HG03575 (cell line): ENCODE measurements at regions not wholly inside any gene's neighbourhood (a gene's known extent, or its start where the extent isn't known, plus 50 kb on each side); places are given as distances from the start of the nearest gene placed in this dataset.
"Not testable (repeated sequence)": the region's sequence is repeated elsewhere in the genome, so short reads cannot be mapped to it uniquely, and the experiment has no call there.

Experiments used
- ATAC-seq: cut with Tn5 transposase; IDR thresholded peaks from one replicate; pipeline ENCODE4 v1.9.1; 2021; ENCODE audit not compliant: unreplicated experiment, insufficient number of reproducible peaks, low FRiP score; ENCODE audit errors: extremely low read depth

DNA sequence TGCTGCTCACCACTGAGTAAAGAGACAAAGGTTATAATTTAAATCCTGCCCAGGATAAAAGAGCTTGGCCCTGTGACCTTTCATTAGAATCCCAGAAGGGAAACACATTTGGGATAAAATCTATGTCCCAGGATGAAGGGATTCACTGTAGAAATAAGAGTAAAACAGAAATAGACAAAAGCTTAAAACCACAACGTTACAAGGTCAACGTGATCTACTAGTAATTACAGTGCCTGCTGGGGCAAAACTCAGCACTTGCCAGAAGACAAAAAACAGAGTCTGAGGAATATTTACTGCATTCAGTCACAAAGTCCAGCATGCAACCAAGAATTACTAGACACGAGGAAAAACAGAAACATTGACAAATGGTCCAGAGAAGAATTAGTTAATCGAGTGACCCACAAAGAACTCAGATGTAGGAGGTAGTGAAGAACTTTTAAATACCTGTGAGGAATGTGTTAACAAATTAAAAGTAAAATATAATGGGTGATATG, 982.3 kb downstream of the GATA3 start:
- ATAC-seq: no peak

- no peak for ATAC-seq
Observed at GRCh38 chr10:9038146-9038714, 983.7 kb downstream of the GATA3 start.

GRCh38 chr10:9043466-9043865, 989.0 kb downstream of the GATA3 start:
- ATAC-seq: no peak

GRCh38 chr10:9045311-9045710, 990.8 kb downstream of the GATA3 start:
- ATAC-seq: no peak

DNA sequence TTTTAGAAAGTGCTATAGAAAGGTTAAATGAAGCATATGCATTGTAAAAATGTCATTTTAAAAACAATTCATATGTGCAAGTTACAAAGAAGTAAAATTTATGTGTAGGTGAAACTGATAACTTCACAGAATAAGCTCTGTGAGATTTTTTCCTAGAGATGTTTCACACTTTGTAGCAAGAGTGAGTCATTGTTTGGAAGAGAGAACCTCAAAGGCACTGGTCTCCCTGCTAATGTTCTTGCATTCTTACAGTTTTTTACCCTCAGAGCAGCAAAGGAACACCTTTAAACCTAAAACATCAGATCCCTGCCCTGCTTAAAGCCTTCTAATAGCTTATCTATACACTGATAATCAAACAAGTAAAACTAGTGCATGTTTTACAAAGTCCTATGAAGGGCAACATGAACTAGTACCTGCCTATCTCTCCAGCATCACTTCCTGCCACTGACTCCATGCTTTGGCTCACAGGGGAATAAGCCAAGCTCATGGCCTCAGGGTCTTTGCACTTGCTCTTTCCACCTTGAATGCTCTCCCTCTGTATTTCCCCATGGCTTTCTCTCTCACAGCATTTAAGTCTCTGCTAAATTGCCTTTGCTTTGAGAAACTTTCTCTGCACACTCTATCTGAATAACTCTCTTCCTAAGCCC, 997.0 kb downstream of the GATA3 start:
- ATAC-seq: no peak

GRCh38 chr10:9052767-9053166, 998.3 kb downstream of the GATA3 start:
- no peak for ATAC-seq

DNA sequence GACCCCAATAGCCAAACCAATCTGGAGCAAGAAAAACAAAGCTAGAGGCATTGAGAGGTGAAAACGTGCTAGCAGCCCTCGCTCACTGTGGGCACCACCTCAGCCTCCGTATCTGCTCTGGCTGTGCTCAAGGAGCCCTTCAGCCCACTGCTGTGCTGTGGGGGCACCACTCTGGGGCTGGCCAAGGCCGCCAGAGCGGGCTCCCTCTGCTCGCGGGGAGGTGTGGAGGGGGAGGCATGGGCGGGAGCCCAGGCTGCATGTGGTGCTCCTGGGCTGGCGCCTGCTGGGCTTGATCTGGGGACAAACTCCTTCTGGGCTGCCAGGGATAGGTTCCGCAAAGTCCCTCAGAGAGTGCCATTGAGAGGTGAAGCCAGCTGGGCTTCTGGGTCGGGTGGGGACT, 1002.0 kb downstream of the GATA3 start:
- ATAC-seq: no peak

DNA sequence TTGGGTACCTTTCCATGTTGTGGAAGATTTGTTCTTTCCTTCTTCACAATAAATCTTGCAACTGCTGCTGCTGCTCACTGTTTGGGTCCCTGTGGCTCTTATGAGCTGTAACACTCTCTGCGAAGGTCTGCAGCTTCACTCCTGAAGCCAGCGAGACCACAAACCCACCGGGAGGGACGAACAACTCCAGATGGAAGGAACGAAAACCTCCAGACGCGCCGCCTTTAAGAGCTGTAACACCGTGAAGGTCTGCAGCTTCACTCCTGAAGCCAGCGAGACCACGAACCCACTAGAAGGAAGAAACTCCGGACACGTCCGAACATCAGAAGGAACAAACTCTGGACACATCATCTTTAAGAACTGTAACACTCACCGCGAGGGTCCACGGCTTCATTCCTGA, 1002.8 kb downstream of the GATA3 start:
- not testable (repeated sequence) for ATAC-seq

GRCh38 chr10:9060314-9060713, 1005.8 kb downstream of the GATA3 start:
- no peak for ATAC-seq

DNA sequence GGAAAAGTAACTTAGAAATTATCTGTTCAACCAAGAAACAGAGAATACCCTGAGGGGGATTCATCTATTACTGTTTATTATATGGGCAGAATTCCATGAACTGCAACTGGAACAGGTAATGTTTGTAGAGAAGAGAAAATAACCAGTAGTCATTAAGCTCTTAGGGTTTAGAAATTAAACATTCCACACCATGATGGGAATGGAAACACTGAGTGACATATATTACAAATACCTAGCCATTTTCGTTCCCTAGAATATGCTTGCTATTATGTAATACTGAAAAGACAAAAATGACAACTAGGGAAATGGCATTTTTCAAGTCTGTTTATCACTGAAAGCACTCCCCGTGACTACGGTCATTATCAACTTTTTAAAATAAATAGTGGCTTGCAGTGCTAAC, 1007.4 kb downstream of the GATA3 start:
- ATAC-seq: no peak

- ATAC-seq: no peak
Observed at GRCh38 chr10:9066152-9066551, 1011.7 kb downstream of the GATA3 start.

DNA sequence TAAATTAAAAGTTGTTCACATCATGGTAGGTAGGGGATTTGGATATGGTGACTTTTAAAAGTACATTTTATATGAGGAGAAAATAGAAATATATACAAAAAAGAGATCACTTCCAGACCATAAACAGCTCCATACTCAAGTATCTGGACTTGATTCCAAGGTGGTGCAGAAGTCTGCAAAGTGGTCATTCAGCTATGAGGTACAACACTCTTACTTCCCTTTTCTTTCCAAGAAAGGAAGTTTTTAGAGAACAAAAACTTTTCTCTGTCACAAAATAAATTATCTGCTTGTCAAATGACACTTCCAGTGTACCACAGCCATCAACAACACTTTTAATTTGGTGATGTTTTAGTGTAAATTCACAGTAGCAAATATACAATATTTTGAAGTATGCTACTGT, 1013.5 kb downstream of the GATA3 start:
- ATAC-seq: no peak

- no peak for ATAC-seq
Observed at GRCh38 chr10:9069136-9069535, 1014.6 kb downstream of the GATA3 start.

- no peak for ATAC-seq
Observed at GRCh38 chr10:9075420-9075819, 1020.9 kb downstream of the GATA3 start.

- ATAC-seq: no peak
Observed at GRCh38 chr10:9076066-9076465, 1021.6 kb downstream of the GATA3 start.

DNA sequence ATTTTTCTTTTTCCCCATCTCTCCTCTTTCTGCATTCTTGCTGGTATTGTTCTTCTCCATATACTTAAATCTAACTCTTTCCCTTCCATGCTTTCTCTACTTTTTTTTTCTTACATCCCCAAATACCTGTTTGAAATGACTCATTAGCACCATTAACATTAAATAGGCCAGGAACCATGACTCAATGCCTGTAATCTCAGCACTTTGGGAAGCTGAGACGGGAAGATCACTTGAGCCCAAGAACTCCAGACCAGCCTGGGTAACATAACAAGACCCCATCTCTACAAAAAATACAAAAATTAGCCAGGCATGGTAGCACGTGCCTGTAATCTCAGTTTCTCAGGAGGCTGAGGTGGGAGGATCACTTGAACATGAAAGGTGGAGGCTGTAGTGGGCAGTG, 1026.8 kb downstream of the GATA3 start:
- ATAC-seq: no peak

DNA sequence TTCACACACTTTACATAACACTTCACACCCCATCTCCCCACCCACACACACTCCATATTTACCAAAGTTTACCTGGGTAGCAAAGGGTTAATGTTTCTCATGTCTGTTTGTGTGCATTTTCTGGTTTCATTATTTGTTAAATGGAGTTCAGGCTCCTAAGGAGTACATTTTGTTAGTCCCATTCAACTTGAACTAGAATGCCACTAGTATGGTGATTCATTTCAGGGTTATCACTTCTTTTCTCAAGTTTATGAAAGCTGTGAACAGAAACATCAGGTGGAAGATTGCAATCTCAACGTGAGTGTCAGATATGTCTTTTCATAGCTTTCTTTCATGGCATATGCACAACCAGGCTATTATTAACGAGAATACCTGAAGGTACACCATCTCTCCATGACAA, 1027.5 kb downstream of the GATA3 start:
- ATAC-seq: no peak

GRCh38 chr10:9091530-9092093, 1037.1 kb downstream of the GATA3 start:
- ATAC-seq: no peak

DNA sequence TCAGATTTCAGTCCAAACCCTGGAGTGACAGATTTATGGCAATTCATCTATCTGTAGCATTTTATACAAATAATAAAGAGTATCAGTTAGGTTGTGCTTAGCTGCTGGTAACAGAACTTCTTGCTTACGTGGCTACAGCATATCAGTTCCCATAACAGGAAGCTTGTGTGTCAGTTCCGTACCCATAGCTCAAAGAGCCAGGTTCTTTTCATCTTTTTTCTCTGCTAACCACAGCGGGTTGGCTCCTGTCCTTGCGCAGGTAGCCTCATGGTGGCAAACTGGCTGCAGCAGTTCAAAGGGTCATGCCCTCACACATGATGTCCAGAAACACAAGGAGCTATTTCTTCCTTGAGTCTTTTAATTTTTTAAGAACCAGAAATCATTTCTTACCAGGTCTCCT, 1041.8 kb downstream of the GATA3 start:
- no peak for ATAC-seq

- no peak for ATAC-seq
Observed at GRCh38 chr10:9097206-9097990, 1042.9 kb downstream of the GATA3 start.
